ACC112 (cell line): ENCODE measurements at regions not wholly inside any gene's neighbourhood (a gene's known extent, or its start where the extent isn't known, plus 50 kb on each side); places are given as distances from the start of the nearest gene placed in this dataset.

Source experiments
- H2AFZ ChIP-seq: fragments of 200-600 bp; sonication (generic); one replicate; pipeline ENCODE4 v1.6.0; 2017; ENCODE audit warnings: antibody characterized with exemption, low read length; ENCODE audit not compliant: unreplicated experiment
- H3K27ac ChIP-seq: fragments of 200-600 bp; sonication (generic); 2 replicates; pipeline ENCODE4 v1.5.1; 2014; ENCODE audit warnings: low read depth, mild to moderate bottlenecking, antibody characterized with exemption, low read length, moderate library complexity
- H3K27me3 ChIP-seq: fragments of 200-600 bp; sonication (generic); 2 replicates; pipeline ENCODE4 v1.6.1; 2014; ENCODE audit warnings: mild to moderate bottlenecking, antibody characterized with exemption, low read length, moderate library complexity, mixed read lengths; ENCODE audit not compliant: insufficient read depth
- H3K36me3 ChIP-seq: fragments of 200-600 bp; sonication (generic); 2 replicates; pipeline ENCODE4 v1.6.1; 2016; ENCODE audit warnings: mild to moderate bottlenecking, antibody characterized with exemption, low read length, moderate library complexity, mixed read lengths; ENCODE audit not compliant: insufficient read depth
- H3K4me1 ChIP-seq: fragments of 200-600 bp; sonication (generic); one replicate; pipeline ENCODE4 v1.6.1; 2016; ENCODE audit warnings: low read length, mixed read lengths; ENCODE audit not compliant: insufficient read depth, unreplicated experiment, control insufficient read depth
- H3K4me3 ChIP-seq: fragments of 200-600 bp; sonication (generic); 2 replicates; pipeline ENCODE4 v1.5.1; 2014; ENCODE audit warnings: mild to moderate bottlenecking, low read depth, low read length
- H3K79me2 ChIP-seq: fragments of 200-600 bp; sonication (generic); one replicate; pipeline ENCODE4 v1.6.0; 2016; ENCODE audit warnings: low read length; ENCODE audit not compliant: control insufficient read depth, unreplicated experiment, insufficient read depth

GRCh38 chr10:56298941-56299340, 62.1 kb downstream of the ZWINT start:
- no peak overlapping the region for H3K4me3 ChIP-seq
- no peak overlapping the region for H3K27ac ChIP-seq
- no peaks in the 10 kb centered on the region for H3K36me3 ChIP-seq
- no peaks in the 10 kb centered on the region for H3K27me3 ChIP-seq
- H3K4me1 ChIP-seq = no peaks in the 10 kb centered on the region
- no peak overlapping the region for H2AFZ ChIP-seq
- no peaks in the 10 kb centered on the region for H3K79me2 ChIP-seq

GRCh38 chr10:56296618-56297017, 64.4 kb downstream of the ZWINT start:
- Histone ChIP-seq H3K4me3 (no peak overlapping the region), H3K36me3 (no peaks in the 10 kb centered on the region), H2AFZ (no peak overlapping the region), H3K79me2 (no peaks in the 10 kb centered on the region), H3K27ac (no peak overlapping the region), H3K4me1 (no peaks in the 10 kb centered on the region), H3K27me3 (no peaks in the 10 kb centered on the region)

GRCh38 chr10:56288403-56288802, 72.7 kb downstream of the ZWINT start:
- no peaks in the 10 kb centered on the region for H3K4me1 ChIP-seq
- H3K27me3 ChIP-seq = no peaks in the 10 kb centered on the region
- H3K4me3 ChIP-seq = no peak overlapping the region
- H2AFZ ChIP-seq = no peak overlapping the region
- H3K27ac ChIP-seq = no peak overlapping the region
- no peaks in the 10 kb centered on the region for H3K79me2 ChIP-seq
- H3K36me3 ChIP-seq = no peaks in the 10 kb centered on the region

DNA sequence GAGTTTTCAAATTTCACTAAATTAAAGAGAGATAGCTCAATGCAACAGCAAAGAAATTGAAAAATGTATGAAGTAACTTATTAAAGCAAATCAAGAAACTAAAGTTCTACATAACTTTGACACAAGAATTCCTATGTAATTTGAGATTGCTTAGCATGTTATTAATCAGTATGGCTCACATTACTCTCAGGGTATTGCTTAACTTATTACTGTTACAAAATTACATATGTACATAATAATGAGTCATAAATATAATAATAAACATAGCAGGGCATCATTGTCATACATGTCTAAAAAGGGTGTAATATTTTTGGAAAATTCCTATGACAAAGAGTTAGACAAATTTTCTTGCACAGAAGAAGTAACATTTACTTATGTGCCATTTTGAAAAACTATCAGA, 75.0 kb downstream of the ZWINT start:
- Histone ChIP-seq H3K36me3 (no peaks in the 10 kb centered on the region), H3K4me1 (no peaks in the 10 kb centered on the region)

DNA sequence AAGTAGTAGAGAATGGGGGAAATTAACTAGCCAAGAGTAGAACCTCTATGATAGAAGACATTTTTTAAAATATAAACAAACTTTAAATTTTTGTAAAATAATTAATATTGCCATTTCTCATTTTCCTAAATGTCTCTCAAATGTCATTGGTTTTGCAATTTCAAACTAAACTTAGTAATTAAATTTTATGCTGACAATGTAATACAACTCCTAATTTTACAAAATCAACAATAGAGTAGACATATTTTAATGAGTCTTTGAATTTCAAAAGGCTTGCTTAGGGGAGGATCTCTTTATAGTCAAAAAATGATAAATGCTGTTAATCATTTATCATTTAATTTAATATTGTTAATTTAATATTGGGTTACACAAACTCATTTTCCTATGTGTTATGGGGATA, 81.8 kb downstream of the ZWINT start:
- Histone ChIP-seq H3K4me1 (no peaks in the 10 kb centered on the region), H3K36me3 (no peaks in the 10 kb centered on the region), H3K27me3 (no peaks in the 10 kb centered on the region), H3K79me2 (no peaks in the 10 kb centered on the region), H3K27ac (no peak overlapping the region), H2AFZ (no peak overlapping the region), H3K4me3 (no peak overlapping the region)

More for the DNA sequence above, 75.0 kb downstream of the ZWINT start:
- Histone ChIP-seq H3K27ac (no peak overlapping the region), H3K4me3 (no peak overlapping the region), H3K27me3 (no peaks in the 10 kb centered on the region), H3K79me2 (no peaks in the 10 kb centered on the region), H2AFZ (no peak overlapping the region)

DNA sequence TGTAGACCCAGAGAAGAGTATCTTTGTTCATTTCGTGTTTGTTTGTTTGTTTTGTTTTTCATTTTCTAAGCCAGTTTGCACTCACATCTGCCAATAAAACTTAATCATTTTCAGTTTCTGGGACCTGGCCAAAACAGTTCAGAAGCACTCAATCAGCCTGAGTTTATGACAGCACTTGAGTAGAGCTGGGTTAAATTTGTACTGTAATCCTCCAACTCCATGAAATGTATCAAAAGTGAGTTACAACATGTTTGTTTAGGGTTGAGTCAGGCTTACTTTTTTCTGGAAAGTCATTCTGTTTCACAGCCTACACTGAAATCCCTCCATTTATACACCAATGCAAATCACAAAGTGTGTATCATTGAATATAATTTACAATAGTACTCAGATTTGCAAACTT, 91.9 kb downstream of the ZWINT start:
- H3K36me3 ChIP-seq = no peaks in the 10 kb centered on the region
- no peak overlapping the region for H3K27ac ChIP-seq
- H2AFZ ChIP-seq = no peak overlapping the region
- no peaks in the 10 kb centered on the region for H3K27me3 ChIP-seq
- no peak overlapping the region for H3K4me3 ChIP-seq
- no peaks in the 10 kb centered on the region for H3K4me1 ChIP-seq
- no peaks in the 10 kb centered on the region for H3K79me2 ChIP-seq

- no peak overlapping the region for H3K4me3 ChIP-seq
- no peaks in the 10 kb centered on the region for H3K4me1 ChIP-seq
- H3K27ac ChIP-seq = no peak overlapping the region
- H3K27me3 ChIP-seq = no peaks in the 10 kb centered on the region
- no peak overlapping the region for H2AFZ ChIP-seq
- no peaks in the 10 kb centered on the region for H3K79me2 ChIP-seq
- H3K36me3 ChIP-seq = no peaks in the 10 kb centered on the region
Measured at GRCh38 chr10:56266120-56266519, 94.9 kb downstream of the ZWINT start.

DNA sequence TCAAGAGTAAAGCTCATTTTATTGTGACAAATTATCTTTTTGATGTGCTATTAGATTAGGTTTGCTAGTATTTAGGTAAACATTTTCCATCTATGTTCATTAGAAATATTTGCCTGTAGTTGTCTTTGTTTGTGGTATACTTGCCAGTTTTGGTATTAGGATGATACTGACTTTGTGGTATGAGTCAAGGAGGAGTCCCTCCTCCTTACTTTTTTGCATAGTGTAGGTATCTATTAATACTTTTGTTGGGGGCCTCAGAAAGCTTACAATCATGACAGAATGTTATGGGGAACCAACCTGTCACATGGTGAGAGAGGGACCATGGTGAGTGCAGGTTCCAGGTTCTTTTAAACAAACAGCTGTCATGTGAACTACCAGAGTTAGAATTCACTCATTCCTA, 102.1 kb downstream of the ZWINT start:
- H3K36me3 ChIP-seq = no peaks in the 10 kb centered on the region
- no peak overlapping the region for H3K27ac ChIP-seq
- H3K79me2 ChIP-seq = no peaks in the 10 kb centered on the region
- H3K27me3 ChIP-seq = no peaks in the 10 kb centered on the region
- no peak overlapping the region for H3K4me3 ChIP-seq
- no peak overlapping the region for H2AFZ ChIP-seq
- no peaks in the 10 kb centered on the region for H3K4me1 ChIP-seq

GRCh38 chr10:56258378-56258777, 102.7 kb downstream of the ZWINT start:
- H3K79me2 ChIP-seq = no peaks in the 10 kb centered on the region
- H3K27ac ChIP-seq = no peak overlapping the region
- no peaks in the 10 kb centered on the region for H3K27me3 ChIP-seq
- no peak overlapping the region for H3K4me3 ChIP-seq
- H3K36me3 ChIP-seq = no peaks in the 10 kb centered on the region
- H3K4me1 ChIP-seq = no peaks in the 10 kb centered on the region
- H2AFZ ChIP-seq = no peak overlapping the region

- Histone ChIP-seq H3K27ac (no peak overlapping the region), H3K36me3 (no peaks in the 10 kb centered on the region), H3K27me3 (no peaks in the 10 kb centered on the region), H3K4me3 (no peak overlapping the region), H2AFZ (no peak overlapping the region), H3K79me2 (no peaks in the 10 kb centered on the region), H3K4me1 (no peaks in the 10 kb centered on the region)
Measured at GRCh38 chr10:56255298-56255697, 105.8 kb downstream of the ZWINT start.

DNA sequence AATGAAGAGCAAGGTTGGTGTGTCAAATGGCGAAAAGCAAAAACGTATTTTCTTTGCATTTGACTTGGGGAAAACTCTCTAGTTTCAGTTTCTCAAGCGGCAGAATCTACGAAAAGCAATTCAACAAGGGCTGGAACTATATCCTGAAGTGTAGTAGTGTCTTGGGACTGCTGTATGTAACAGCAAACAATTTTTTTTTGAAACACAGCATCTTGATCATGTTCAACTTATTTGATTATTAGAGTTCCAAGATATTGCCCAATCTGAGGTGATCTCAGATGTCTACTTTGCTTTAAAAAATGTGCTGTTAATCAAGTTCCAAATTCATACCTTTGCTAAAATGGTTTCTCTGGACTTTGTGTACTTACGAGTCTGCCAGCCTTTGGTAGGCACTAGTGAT, 120.6 kb downstream of the ZWINT start:
- Histone ChIP-seq H3K4me1 (no peaks in the 10 kb centered on the region), H3K4me3 (peak overlapping the region; percentile 23; the same call in 1 of the 2 replicates), H3K79me2 (no peaks in the 10 kb centered on the region), H3K27ac (no peak overlapping the region), H3K27me3 (no peaks in the 10 kb centered on the region), H2AFZ (no peak overlapping the region), H3K36me3 (no peaks in the 10 kb centered on the region)
